HepG2 (cell line): ENCODE measurements at regions not wholly inside any gene's neighbourhood (a gene's known extent, or its start where the extent isn't known, plus 50 kb on each side); places are given as distances from the start of the nearest gene placed in this dataset.

Experiments
- CBFB ChIP-seq: sonication (generic); formaldehyde crosslinking; IDR thresholded peaks from 2 replicates; pipeline ENCODE4 v1.4.0; 2020; ENCODE audit warnings: missing genetic modification reagents
- CHD4 ChIP-seq: fragments of 200-600 bp; sonication (generic); IDR thresholded peaks from 2 replicates; pipeline ENCODE4 v1.7.0; 2017; ENCODE audit warnings: mild to moderate bottlenecking, low read length, borderline replicate concordance
- GABPA ChIP-seq, 2 experiments: IDR thresholded peaks; 2 replicates each; pipeline ENCODE4 v1.6.1; 2011 to 2016; ENCODE audit warnings: low read depth in 2 of 2, low read length in 1 of 2, missing biosample characterization in 1 of 2, missing genetic modification characterization in 1 of 2
- KLF16 ChIP-seq, 2 experiments: sonication (generic) in 1 of 2; formaldehyde crosslinking in 1 of 2; IDR thresholded peaks; 2 replicates each; pipeline versions ENCODE4 v1.6.1 to v1.8.0; 2016 to 2023; ENCODE audit warnings: missing genetic modification reagents in 2 of 2, missing compliant biosample characterization in 1 of 2
- KMT2B ChIP-seq: IDR thresholded peaks from 2 replicates; pipeline ENCODE4 v1.6.1; 2016; ENCODE audit warnings: missing genetic modification reagents, missing compliant biosample characterization
- RFX5 ChIP-seq: IDR thresholded peaks from 2 replicates; pipeline ENCODE4 v1.6.1; 2011; ENCODE audit warnings: low read depth, low read length, improper control_type of control experiment
- ZNF430 ChIP-seq: sonication (generic); formaldehyde crosslinking; IDR thresholded peaks from 2 replicates; pipeline ENCODE4 v1.9.0; 2021; ENCODE audit warnings: mild to moderate bottlenecking, missing genetic modification reagents
- ZNF672 ChIP-seq: sonication (generic); formaldehyde crosslinking; IDR thresholded peaks from 2 replicates; pipeline ENCODE4 v1.8.1; 2022; ENCODE audit warnings: missing genetic modification reagents
- ZNF775 ChIP-seq: sonication (generic); formaldehyde crosslinking; IDR thresholded peaks from 2 replicates; pipeline ENCODE4 v1.4.0; 2020; ENCODE audit warnings: missing genetic modification reagents, mild to moderate bottlenecking, moderate library complexity, borderline replicate concordance
- ZNF788 ChIP-seq: sonication (generic); formaldehyde crosslinking; IDR thresholded peaks from 2 replicates; pipeline ENCODE4 v1.5.0; 2020; ENCODE audit warnings: mild to moderate bottlenecking, missing genetic modification reagents, borderline replicate concordance
- TF ChIP-seq, protein P1 (sequence below): sonication (generic); formaldehyde crosslinking; IDR thresholded peaks from 2 replicates; pipeline ENCODE4 v1.4.0; 2020; ENCODE audit warnings: low read depth, mild to moderate bottlenecking, missing genetic modification reagents
- TF ChIP-seq, protein P2 (sequence below): sonication (generic); formaldehyde crosslinking; IDR thresholded peaks from 2 replicates; pipeline ENCODE4 v1.4.0; 2020; ENCODE audit warnings: mild to moderate bottlenecking, missing genetic modification reagents
- TF ChIP-seq, protein P3 (sequence below): sonication (generic); formaldehyde crosslinking; IDR thresholded peaks from 2 replicates; pipeline ENCODE4 v1.4.0; 2020; ENCODE audit warnings: missing genetic modification reagents
- TF ChIP-seq, protein P4 (sequence below): IDR thresholded peaks from 2 replicates; pipeline ENCODE4 v1.4.0; 2020; ENCODE audit warnings: mild to moderate bottlenecking, missing genetic modification reagents
- TF ChIP-seq, protein P5 (sequence below): sonication (generic); formaldehyde crosslinking; IDR thresholded peaks from 2 replicates; pipeline ENCODE4 v1.9.0; 2021; ENCODE audit warnings: missing genetic modification reagents, borderline replicate concordance

DNA sequence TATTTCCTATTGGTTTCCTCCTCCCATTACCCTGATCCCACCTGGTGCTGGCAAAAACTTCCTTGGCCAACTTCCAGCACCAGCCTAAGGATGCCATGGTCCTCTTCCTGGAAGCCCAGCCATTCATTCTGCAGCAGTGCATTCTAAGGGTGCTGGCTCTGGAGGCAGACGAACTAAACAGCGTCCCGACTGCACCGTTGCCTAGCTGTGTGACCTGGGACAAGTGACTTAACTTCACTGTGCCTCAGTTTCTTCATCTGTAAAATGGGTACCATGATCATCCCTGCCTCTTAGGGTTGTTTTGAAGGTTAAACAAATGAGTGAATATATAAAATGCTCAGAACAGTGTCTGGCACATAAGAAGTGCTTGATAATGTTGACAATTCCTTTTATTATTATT lies 120.9 kb upstream of the ZNF217 start (continued):
- TF ChIP-seq, protein P1, sequence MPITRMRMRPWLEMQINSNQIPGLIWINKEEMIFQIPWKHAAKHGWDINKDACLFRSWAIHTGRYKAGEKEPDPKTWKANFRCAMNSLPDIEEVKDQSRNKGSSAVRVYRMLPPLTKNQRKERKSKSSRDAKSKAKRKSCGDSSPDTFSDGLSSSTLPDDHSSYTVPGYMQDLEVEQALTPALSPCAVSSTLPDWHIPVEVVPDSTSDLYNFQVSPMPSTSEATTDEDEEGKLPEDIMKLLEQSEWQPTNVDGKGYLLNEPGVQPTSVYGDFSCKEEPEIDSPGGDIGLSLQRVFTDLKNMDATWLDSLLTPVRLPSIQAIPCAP (CRISPR knock-in tag), result no peak
- no peak for TF ChIP-seq CBFB (CRISPR knock-in tag)
- TF ChIP-seq, protein P2, sequence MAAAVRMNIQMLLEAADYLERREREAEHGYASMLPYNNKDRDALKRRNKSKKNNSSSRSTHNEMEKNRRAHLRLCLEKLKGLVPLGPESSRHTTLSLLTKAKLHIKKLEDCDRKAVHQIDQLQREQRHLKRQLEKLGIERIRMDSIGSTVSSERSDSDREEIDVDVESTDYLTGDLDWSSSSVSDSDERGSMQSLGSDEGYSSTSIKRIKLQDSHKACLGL (CRISPR knock-in tag), result no peak
- no peak for TF ChIP-seq ZNF672 (CRISPR knock-in tag)
- TF ChIP-seq, protein P3, sequence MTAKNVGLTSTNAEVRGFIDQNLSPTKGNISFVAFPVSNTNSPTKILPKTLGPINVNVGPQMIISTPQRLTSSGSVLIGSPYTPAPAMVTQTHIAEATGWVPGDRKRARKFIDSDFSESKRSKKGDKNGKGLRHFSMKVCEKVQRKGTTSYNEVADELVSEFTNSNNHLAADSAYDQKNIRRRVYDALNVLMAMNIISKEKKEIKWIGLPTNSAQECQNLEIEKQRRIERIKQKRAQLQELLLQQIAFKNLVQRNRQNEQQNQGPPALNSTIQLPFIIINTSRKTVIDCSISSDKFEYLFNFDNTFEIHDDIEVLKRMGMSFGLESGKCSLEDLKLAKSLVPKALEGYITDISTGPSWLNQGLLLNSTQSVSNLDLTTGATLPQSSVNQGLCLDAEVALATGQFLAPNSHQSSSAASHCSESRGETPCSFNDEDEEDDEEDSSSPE (CRISPR knock-in tag), result no peak
- no peak for TF ChIP-seq ZNF788
- TF ChIP-seq, protein P4, sequence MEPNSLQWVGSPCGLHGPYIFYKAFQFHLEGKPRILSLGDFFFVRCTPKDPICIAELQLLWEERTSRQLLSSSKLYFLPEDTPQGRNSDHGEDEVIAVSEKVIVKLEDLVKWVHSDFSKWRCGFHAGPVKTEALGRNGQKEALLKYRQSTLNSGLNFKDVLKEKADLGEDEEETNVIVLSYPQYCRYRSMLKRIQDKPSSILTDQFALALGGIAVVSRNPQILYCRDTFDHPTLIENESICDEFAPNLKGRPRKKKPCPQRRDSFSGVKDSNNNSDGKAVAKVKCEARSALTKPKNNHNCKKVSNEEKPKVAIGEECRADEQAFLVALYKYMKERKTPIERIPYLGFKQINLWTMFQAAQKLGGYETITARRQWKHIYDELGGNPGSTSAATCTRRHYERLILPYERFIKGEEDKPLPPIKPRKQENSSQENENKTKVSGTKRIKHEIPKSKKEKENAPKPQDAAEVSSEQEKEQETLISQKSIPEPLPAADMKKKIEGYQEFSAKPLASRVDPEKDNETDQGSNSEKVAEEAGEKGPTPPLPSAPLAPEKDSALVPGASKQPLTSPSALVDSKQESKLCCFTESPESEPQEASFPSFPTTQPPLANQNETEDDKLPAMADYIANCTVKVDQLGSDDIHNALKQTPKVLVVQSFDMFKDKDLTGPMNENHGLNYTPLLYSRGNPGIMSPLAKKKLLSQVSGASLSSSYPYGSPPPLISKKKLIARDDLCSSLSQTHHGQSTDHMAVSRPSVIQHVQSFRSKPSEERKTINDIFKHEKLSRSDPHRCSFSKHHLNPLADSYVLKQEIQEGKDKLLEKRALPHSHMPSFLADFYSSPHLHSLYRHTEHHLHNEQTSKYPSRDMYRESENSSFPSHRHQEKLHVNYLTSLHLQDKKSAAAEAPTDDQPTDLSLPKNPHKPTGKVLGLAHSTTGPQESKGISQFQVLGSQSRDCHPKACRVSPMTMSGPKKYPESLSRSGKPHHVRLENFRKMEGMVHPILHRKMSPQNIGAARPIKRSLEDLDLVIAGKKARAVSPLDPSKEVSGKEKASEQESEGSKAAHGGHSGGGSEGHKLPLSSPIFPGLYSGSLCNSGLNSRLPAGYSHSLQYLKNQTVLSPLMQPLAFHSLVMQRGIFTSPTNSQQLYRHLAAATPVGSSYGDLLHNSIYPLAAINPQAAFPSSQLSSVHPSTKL (CRISPR knock-in tag), result no peak
- peak; percentile 94 for TF ChIP-seq CHD4
- TF ChIP-seq ZNF430 (CRISPR knock-in tag), result no peak
- TF ChIP-seq RFX5, result no peak
- no peak for TF ChIP-seq ZNF775
- TF ChIP-seq GABPA (IDR thresholded peaks at IDR 0.05; ENCODE audit: low read depth, low read length), result no peak
- no peak for TF ChIP-seq GABPA (CRISPR knock-in tag; IDR thresholded peaks at IDR 0.05; ENCODE audit: low read depth)
- TF ChIP-seq KLF16 (CRISPR knock-in tag; IDR thresholded peaks at IDR 0.05), result no peak
- TF ChIP-seq, protein P5, sequence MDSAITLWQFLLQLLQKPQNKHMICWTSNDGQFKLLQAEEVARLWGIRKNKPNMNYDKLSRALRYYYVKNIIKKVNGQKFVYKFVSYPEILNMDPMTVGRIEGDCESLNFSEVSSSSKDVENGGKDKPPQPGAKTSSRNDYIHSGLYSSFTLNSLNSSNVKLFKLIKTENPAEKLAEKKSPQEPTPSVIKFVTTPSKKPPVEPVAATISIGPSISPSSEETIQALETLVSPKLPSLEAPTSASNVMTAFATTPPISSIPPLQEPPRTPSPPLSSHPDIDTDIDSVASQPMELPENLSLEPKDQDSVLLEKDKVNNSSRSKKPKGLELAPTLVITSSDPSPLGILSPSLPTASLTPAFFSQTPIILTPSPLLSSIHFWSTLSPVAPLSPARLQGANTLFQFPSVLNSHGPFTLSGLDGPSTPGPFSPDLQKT (CRISPR knock-in tag), result no peak
- TF ChIP-seq KMT2B, result no peak
